Panc1 (cell line): ENCODE measurements at regions not wholly inside any gene's neighbourhood (a gene's known extent, or its start where the extent isn't known, plus 50 kb on each side); places are given as distances from the start of the nearest gene placed in this dataset.

Source experiments
- CTCF ChIP-seq: fragments of 450-650 bp; IDR thresholded peaks from 2 replicates; pipeline ENCODE4 v1.5.1; 2017; ENCODE audit warnings: mild to moderate bottlenecking
- POLR2AphosphoS5 ChIP-seq: IDR thresholded peaks from 2 replicates; pipeline ENCODE4 v1.6.1; 2012; ENCODE audit warnings: mild to moderate bottlenecking, low read depth, low read length, moderate library complexity
- REST ChIP-seq, 2 experiments: IDR thresholded peaks; 2 replicates each; pipeline ENCODE4 v1.6.1; 2011 to 2012; ENCODE audit warnings: low read depth in 2 of 2, control low read depth in 1 of 2, low read length in 1 of 2, mild to moderate bottlenecking in 1 of 2, moderate library complexity in 1 of 2; ENCODE audit not compliant: insufficient read depth in 1 of 2
- SIN3A ChIP-seq: IDR thresholded peaks from 2 replicates; pipeline ENCODE4 v1.6.1; 2012; ENCODE audit warnings: low read depth, mild to moderate bottlenecking, low read length, moderate library complexity, borderline replicate concordance; ENCODE audit not compliant: insufficient read depth
- TCF7L2 ChIP-seq: IDR thresholded peaks from 2 replicates; pipeline ENCODE4 v1.6.1; 2011; ENCODE audit warnings: mild to moderate bottlenecking, low read depth, low read length, inconsistent platforms

DNA sequence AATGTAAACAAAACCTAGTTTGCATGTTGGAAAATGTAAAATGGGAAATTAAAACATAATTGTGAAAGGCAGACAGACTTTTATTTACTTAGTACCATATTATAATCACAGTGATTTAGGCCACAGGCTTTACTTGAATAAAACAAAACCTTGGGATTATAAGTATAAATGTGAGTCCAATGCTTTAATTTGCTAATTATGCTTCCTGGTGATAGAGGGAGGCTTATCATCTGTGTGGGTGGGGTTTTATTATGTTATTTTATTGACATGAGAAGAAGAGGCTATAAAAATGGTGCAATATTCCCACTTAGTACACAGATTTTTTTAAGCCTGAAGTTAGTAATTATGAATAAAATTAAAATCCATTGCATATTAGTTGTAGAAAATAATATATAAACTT is 248.3 kb upstream of the TBL1XR1 start:
- TF ChIP-seq CTCF (no peak), SIN3A (no peak), TCF7L2 (no peak), POLR2AphosphoS5 (no peak), REST (IDR thresholded peaks at IDR 0.05; ENCODE audit: insufficient read depth in 1 of 2, low read depth in 2 of 2, low read length in 1 of 2) (no peak)
